ENCODE measurements at regions not wholly inside any gene's neighbourhood (a gene's known extent, or its start where the extent isn't known, plus 50 kb on each side); places are given as distances from the start of the nearest gene placed in this dataset.

DNA sequence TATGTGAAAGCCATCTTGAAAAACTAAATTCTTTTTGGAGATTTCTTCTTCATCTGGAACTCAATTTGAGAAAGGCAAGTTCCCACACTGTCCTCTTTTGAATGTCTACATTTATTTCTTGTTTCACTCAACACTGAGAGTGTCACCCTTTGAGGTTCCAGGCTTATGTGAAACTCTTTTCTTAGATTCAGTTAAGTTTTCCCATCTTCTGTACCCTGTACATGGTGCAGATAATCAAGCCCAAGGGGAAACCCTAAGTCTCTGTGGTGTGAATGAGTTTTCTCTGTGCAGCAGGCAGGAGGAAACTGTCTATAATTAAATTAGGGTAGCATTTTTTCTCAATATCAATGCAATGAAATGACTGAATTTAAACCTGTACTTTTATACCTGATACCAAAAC is 72.3 kb upstream of the PRLR start:
- no peaks in the 10 kb centered on the region for H3K27me3 Mint-ChIP-seq (ENCODE audit: low read depth in 2 of 2)
- no peak overlapping the region for H3K4me3 Mint-ChIP-seq
- no peak overlapping the region for H3K27ac Mint-ChIP-seq
- H3K4me1 Mint-ChIP-seq = no peaks in the 10 kb centered on the region
- Histone ChIP-seq H3K27me3 (ENCODE audit: control insufficient read depth, insufficient read depth, low read length) (no peaks in the 10 kb centered on the region), H3K27ac (ENCODE audit: low read length) (no peak overlapping the region), H3K4me3 (ENCODE audit: low read length) (no peak overlapping the region), H3K36me3 (ENCODE audit: control insufficient read depth, insufficient read depth, low read length) (no peaks in the 10 kb centered on the region), H3K9me3 (ENCODE audit: control insufficient read depth, insufficient read depth, low read length) (no peaks in the 10 kb centered on the region), H3K4me1 (ENCODE audit: control insufficient read depth, insufficient read depth, low read length) (no peaks in the 10 kb centered on the region)
- TF ChIP-seq, protein P1, sequence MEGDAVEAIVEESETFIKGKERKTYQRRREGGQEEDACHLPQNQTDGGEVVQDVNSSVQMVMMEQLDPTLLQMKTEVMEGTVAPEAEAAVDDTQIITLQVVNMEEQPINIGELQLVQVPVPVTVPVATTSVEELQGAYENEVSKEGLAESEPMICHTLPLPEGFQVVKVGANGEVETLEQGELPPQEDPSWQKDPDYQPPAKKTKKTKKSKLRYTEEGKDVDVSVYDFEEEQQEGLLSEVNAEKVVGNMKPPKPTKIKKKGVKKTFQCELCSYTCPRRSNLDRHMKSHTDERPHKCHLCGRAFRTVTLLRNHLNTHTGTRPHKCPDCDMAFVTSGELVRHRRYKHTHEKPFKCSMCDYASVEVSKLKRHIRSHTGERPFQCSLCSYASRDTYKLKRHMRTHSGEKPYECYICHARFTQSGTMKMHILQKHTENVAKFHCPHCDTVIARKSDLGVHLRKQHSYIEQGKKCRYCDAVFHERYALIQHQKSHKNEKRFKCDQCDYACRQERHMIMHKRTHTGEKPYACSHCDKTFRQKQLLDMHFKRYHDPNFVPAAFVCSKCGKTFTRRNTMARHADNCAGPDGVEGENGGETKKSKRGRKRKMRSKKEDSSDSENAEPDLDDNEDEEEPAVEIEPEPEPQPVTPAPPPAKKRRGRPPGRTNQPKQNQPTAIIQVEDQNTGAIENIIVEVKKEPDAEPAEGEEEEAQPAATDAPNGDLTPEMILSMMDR (IDR thresholded peaks at IDR 0.05) = no peak
- intact Hi-C loops (cut with micrococcal nuclease) = no loop called here
- no peaks in the 10 kb centered on the region for H3K36me3 Mint-ChIP-seq
- ATAC-seq (no peak), DNase-seq (no peak)
- peaks cover 7 to 9% of the 10 kb centered on the region in 2 donors for H3K9me3 Mint-ChIP-seq

DNA sequence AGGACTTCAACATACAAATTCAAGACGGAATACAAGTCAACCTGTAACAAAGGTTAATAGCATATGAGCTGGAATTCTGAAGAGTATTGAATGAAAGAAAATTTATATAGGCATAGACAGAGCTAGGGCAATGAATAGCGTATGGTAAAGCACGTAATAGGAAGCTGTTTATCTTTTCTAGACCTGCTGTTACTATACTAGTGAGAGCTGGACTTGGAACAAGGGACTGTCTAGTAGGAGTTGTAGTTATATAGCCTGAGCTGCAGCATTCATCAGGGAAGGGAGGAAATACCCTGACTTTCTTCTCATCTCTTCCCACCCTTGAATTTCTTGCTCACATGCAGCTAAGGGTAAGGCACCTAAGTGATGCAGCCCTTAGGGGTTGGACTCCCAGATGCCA is 67.5 kb upstream of the PRLR start:
- 93% methylated on average over 3 of the region's 3 CpGs for WGBS (ENCODE audit: insufficient coverage)
- ATAC-seq (no peak), DNase-seq (no peak)
- Mint-ChIP-seq H3K27ac (no peak overlapping the region), H3K4me1 (no peaks in the 10 kb centered on the region), H3K9me3 (peaks cover 5 to 9% of the 10 kb centered on the region in 2 donors), H3K27me3 (ENCODE audit: low read depth in 2 of 2) (no peaks in the 10 kb centered on the region), H3K36me3 (no peaks in the 10 kb centered on the region), H3K4me3 (no peak overlapping the region)
- H3K27ac ChIP-seq (ENCODE audit: low read length) = no peak overlapping the region
- no peak overlapping the region for H3K4me3 ChIP-seq (ENCODE audit: low read length)
- H3K36me3 ChIP-seq (ENCODE audit: control insufficient read depth, insufficient read depth, low read length) = no peaks in the 10 kb centered on the region
- intact Hi-C loops (cut with micrococcal nuclease) = no loop called here
- no peaks in the 10 kb centered on the region for H3K27me3 ChIP-seq (ENCODE audit: control insufficient read depth, insufficient read depth, low read length)
- H3K9me3 ChIP-seq (ENCODE audit: control insufficient read depth, insufficient read depth, low read length) = no peaks in the 10 kb centered on the region
- no peaks in the 10 kb centered on the region for H3K4me1 ChIP-seq (ENCODE audit: control insufficient read depth, insufficient read depth, low read length)
- TF ChIP-seq, protein P1 (IDR thresholded peaks at IDR 0.05) = no peak

DNA sequence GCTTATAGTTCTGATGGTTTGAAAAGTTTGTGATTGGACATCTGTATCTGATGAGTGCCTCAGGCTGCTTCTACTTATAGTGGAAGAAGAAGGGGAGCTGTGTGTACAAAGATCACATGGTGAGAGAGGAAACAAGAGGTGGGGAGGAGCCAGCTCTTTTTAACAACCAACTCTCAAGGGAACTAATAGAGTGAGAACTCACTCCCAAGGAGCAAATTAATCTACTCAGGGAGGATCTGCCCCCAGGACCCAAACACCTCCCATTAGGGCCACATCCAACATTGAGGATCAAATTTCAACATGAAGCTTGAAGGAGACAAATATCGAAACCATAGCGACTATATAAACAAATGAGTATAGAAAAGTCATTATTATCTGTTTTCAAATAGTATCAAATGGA is 64.7 kb upstream of the PRLR start:
- no peaks in the 10 kb centered on the region for H3K36me3 ChIP-seq (ENCODE audit: control insufficient read depth, insufficient read depth, low read length)
- WGBS (ENCODE audit: insufficient coverage) = no CpG with 5 or more reads among the region's 2 CpGs
- no peaks in the 10 kb centered on the region for H3K4me1 Mint-ChIP-seq
- H3K27ac Mint-ChIP-seq = no peak overlapping the region
- intact Hi-C loops (cut with micrococcal nuclease) = no loop called here
- H3K27me3 Mint-ChIP-seq (ENCODE audit: low read depth in 2 of 2) = no peaks in the 10 kb centered on the region
- H3K4me1 ChIP-seq (ENCODE audit: control insufficient read depth, insufficient read depth, low read length) = no peaks in the 10 kb centered on the region
- TF ChIP-seq, protein P1 (IDR thresholded peaks at IDR 0.05) = no peak
- peaks cover under 1 to 7% of the 10 kb centered on the region in 2 donors for H3K9me3 Mint-ChIP-seq
- no peak for ATAC-seq
- no peak overlapping the region for H3K4me3 ChIP-seq (ENCODE audit: low read length)
- no peak overlapping the region for H3K27ac ChIP-seq (ENCODE audit: low read length)
- H3K36me3 Mint-ChIP-seq = no peaks in the 10 kb centered on the region
- no peaks in the 10 kb centered on the region for H3K9me3 ChIP-seq (ENCODE audit: control insufficient read depth, insufficient read depth, low read length)
- DNase-seq = no peak
- no peaks in the 10 kb centered on the region for H3K27me3 ChIP-seq (ENCODE audit: control insufficient read depth, insufficient read depth, low read length)
- no peak overlapping the region for H3K4me3 Mint-ChIP-seq

DNA sequence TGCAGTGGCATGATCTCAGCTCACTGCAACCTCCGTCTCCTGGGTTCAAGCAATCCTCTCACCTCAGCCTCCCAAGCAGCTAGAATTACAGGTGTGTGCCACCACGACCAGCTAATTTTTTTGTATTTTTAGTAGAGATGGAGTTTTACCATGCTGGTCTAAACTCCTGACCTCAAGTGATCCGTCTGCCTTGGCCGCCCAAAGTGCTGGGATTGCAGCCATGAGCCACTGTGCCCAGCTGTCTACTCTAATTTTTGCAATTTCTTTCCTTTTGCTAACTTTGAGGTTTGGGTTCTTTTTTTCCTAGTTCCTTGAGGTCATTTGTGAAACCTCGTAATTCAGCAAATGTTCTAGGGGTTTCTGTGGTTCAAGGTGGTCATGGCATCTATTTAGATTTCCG is 63.7 kb upstream of the PRLR start:
- ATAC-seq (no peak), DNase-seq (no peak)
- TF ChIP-seq, protein P1 (IDR thresholded peaks at IDR 0.05) = no peak
- no peak overlapping the region for H3K27ac ChIP-seq (ENCODE audit: low read length)
- H3K4me1 ChIP-seq (ENCODE audit: control insufficient read depth, insufficient read depth, low read length) = no peaks in the 10 kb centered on the region
- no peak overlapping the region for H3K27ac Mint-ChIP-seq
- no peaks in the 10 kb centered on the region for H3K36me3 ChIP-seq (ENCODE audit: control insufficient read depth, insufficient read depth, low read length)
- H3K27me3 ChIP-seq (ENCODE audit: control insufficient read depth, insufficient read depth, low read length) = no peaks in the 10 kb centered on the region
- no peaks in the 10 kb centered on the region for H3K4me1 Mint-ChIP-seq
- intact Hi-C loops (cut with micrococcal nuclease) = no loop called here
- WGBS (ENCODE audit: insufficient coverage) = 69% methylated on average over 5 of the region's 6 CpGs
- H3K9me3 Mint-ChIP-seq = peaks cover 4 to 12% of the 10 kb centered on the region in 2 donors
- no peaks in the 10 kb centered on the region for H3K36me3 Mint-ChIP-seq
- no peak overlapping the region for H3K4me3 ChIP-seq (ENCODE audit: low read length)
- no peaks in the 10 kb centered on the region for H3K9me3 ChIP-seq (ENCODE audit: control insufficient read depth, insufficient read depth, low read length)
- no peak overlapping the region for H3K4me3 Mint-ChIP-seq
- no peaks in the 10 kb centered on the region for H3K27me3 Mint-ChIP-seq (ENCODE audit: low read depth in 2 of 2)

All from natural killer cell (primary cell).